ENCODE measurements at regions not wholly inside any gene's neighbourhood (a gene's known extent, or its start where the extent isn't known, plus 50 kb on each side); places are given as distances from the start of the nearest gene placed in this dataset.
A peak's percentile ranks its signal among the peaks of the same experiment; 100 is the strongest.
"Not testable (repeated sequence)": the region's sequence is repeated elsewhere in the genome, so short reads cannot be mapped to it uniquely, and the experiment has no call there.

GRCh38 chr10:29379208-29379607 is 90.3 kb downstream of the LYZL1 start:
- Histone ChIP-seq H3K4me3 (ENCODE audit: insufficient read depth, low read depth, low read length) (no peak overlapping the region), H2AK9ac (replicated peaks; ENCODE audit: low read depth, low read length, poor library complexity) (no peak overlapping the region), H3K23ac (ENCODE audit: low read depth, low read length) (no peak overlapping the region), H2AK5ac (ENCODE audit: low read depth, low read length) (no peak overlapping the region), H3K4me1 (ENCODE audit: control insufficient read depth, insufficient read depth, low read length) (peaks cover 3% of the 10 kb centered on the region; the same call in 1 of the 2 replicates), H3K4me2 (ENCODE audit: low read depth, low read length) (no peak overlapping the region; the same call in 1 of the 2 replicates), H4K5ac (ENCODE audit: low read depth, low read length) (no peak overlapping the region), H3K4ac (ENCODE audit: low read depth, low read length) (no peak overlapping the region), H2BK5ac (ENCODE audit: low read depth, low read length, poor library complexity, severe bottlenecking) (no peak overlapping the region), H3K36me3 (ENCODE audit: control insufficient read depth, insufficient read depth, low read length) (no peaks in the 10 kb centered on the region), H4K8ac (ENCODE audit: low read depth in 2 of 2, low read length in 2 of 2) (no peak overlapping the region), H3K14ac (replicated peaks; ENCODE audit: low read depth, low read length) (no peak overlapping the region), H4K20me1 (ENCODE audit: insufficient read depth, low read length) (no peaks in the 10 kb centered on the region), H3K27me3 (ENCODE audit: control insufficient read depth, insufficient read depth, low read length) (peaks cover 29% of the 10 kb centered on the region), H3K9me3 (ENCODE audit: control insufficient read depth, insufficient read depth, low read length) (peaks cover 3% of the 10 kb centered on the region; the same call in 1 of the 2 replicates), H3K9ac (ENCODE audit: low read depth, low read length) (no peak overlapping the region), H2BK120ac (ENCODE audit: low read depth, low read length) (no peak overlapping the region), H3K27ac (ENCODE audit: insufficient read depth, low read length) (no peak overlapping the region), H3K79me1 (ENCODE audit: low read depth in 1 of 2, low read length in 2 of 2) (no peaks in the 10 kb centered on the region), H3K9me1 (ENCODE audit: insufficient read depth, low read length) (no peaks in the 10 kb centered on the region; the same call in 1 of the 2 replicates), H2BK15ac (ENCODE audit: low read depth, low read length) (no peak overlapping the region), H4K91ac (ENCODE audit: insufficient read depth, low read depth, low read length) (no peak overlapping the region), H3K18ac (ENCODE audit: low read depth, low read length) (no peak overlapping the region), H2BK20ac (ENCODE audit: low read depth, low read length) (no peak overlapping the region), H3K56ac (ENCODE audit: extremely low read depth, insufficient read depth, low read length) (no peak overlapping the region), H2AFZ (replicated peaks; ENCODE audit: low read length, poor library complexity) (no peak overlapping the region)
- dilution Hi-C loops (cut with HindIII; ENCODE audit: low sequenced_read_pairs, unreplicated experiment) = no loop called here
- no CpG with 5 or more reads among the region's 4 CpGs for WGBS, 2 experiments (ENCODE audit: extremely low coverage in 2 of 2, insufficient read length in 1 of 2)
- TF ChIP-seq POLR2A (IDR thresholded peaks at IDR 0.05; ENCODE audit: low read depth, low read length) (no peak), SMC3 (IDR thresholded peaks at IDR 0.05; ENCODE audit: low read depth, low read length) (no peak), NFE2L2 (IDR thresholded peaks at IDR 0.05; ENCODE audit: low read depth, low read length) (no peak), RFX5 (IDR thresholded peaks at IDR 0.05; ENCODE audit: low read depth, low read length) (no peak), CHD1 (IDR thresholded peaks at IDR 0.05; ENCODE audit: low read depth, low read length) (no peak), BHLHE40 (IDR thresholded peaks at IDR 0.05; ENCODE audit: low read depth, low read length) (no peak), FOS (IDR thresholded peaks at IDR 0.05; ENCODE audit: low read depth, low read length) (no peak)
- intact Hi-C loops (cut with micrococcal nuclease) = no loop called here
- in situ Hi-C loops (cut with MboI; ENCODE audit: low sequenced_read_pairs) = no loop called here
- no TSS peak for BruUV-seq (replicated peaks)
- DNase-seq (peak; percentile 8), ATAC-seq (ENCODE audit: low read depth) (peak; percentile 53)
- CTCF ChIA-PET = interaction anchor here (1.0 kb wide), 1 partner anchor 10 kb away, joined by 3 read pairs; no protein-coding TSS in a partner anchor
- POLR2A ChIA-PET (ENCODE audit: unreplicated experiment) = no interaction called here

- Histone ChIP-seq H3K27me3 (ENCODE audit: control insufficient read depth, insufficient read depth, low read length) (peaks cover 31% of the 10 kb centered on the region), H3K27ac (ENCODE audit: insufficient read depth, low read length) (peak overlapping the region; percentile 37; the same call in 1 of the 2 replicates)
- H3K14ac ChIP-seq (replicated peaks; ENCODE audit: low read depth, low read length); H3K56ac ChIP-seq (ENCODE audit: extremely low read depth, insufficient read depth, low read length); CTCF ChIA-PET; H2BK5ac ChIP-seq (ENCODE audit: low read depth, low read length, poor library complexity, severe bottlenecking); H3K4me3 ChIP-seq (ENCODE audit: insufficient read depth, low read depth, low read length); H3K4me1 ChIP-seq (ENCODE audit: control insufficient read depth, insufficient read depth, low read length); intact Hi-C loops (cut with micrococcal nuclease); H3K4ac ChIP-seq (ENCODE audit: low read depth, low read length); H4K91ac ChIP-seq (ENCODE audit: insufficient read depth, low read depth, low read length); H3K9me3 ChIP-seq (ENCODE audit: control insufficient read depth, insufficient read depth, low read length); dilution Hi-C loops (cut with HindIII; ENCODE audit: low sequenced_read_pairs, unreplicated experiment); ATAC-seq (ENCODE audit: low read depth); H3K36me3 ChIP-seq (ENCODE audit: control insufficient read depth, insufficient read depth, low read length); H3K9me1 ChIP-seq (ENCODE audit: insufficient read depth, low read length); BruUV-seq (replicated peaks); H2AK5ac ChIP-seq (ENCODE audit: low read depth, low read length); POLR2A ChIA-PET (ENCODE audit: unreplicated experiment); H4K5ac ChIP-seq (ENCODE audit: low read depth, low read length); H3K18ac ChIP-seq (ENCODE audit: low read depth, low read length); in situ Hi-C loops (cut with MboI; ENCODE audit: low sequenced_read_pairs); H2BK120ac ChIP-seq (ENCODE audit: low read depth, low read length); H3K79me1 ChIP-seq (ENCODE audit: low read depth in 1 of 2, low read length in 2 of 2); H2AFZ ChIP-seq (replicated peaks; ENCODE audit: low read length, poor library complexity); H2BK15ac ChIP-seq (ENCODE audit: low read depth, low read length); H2AK9ac ChIP-seq (replicated peaks; ENCODE audit: low read depth, low read length, poor library complexity); H3K9ac ChIP-seq (ENCODE audit: low read depth, low read length); H4K20me1 ChIP-seq (ENCODE audit: insufficient read depth, low read length); DNase-seq; H2BK20ac ChIP-seq (ENCODE audit: low read depth, low read length); H3K23ac ChIP-seq (ENCODE audit: low read depth, low read length); H3K4me2 ChIP-seq (ENCODE audit: low read depth, low read length); H4K8ac ChIP-seq (ENCODE audit: low read depth in 2 of 2, low read length in 2 of 2): not testable (repeated sequence)
- WGBS, 2 experiments (ENCODE audit: extremely low coverage in 2 of 2, insufficient read length in 1 of 2) = no CpG with 5 or more reads among the region's 16 CpGs
Observed at GRCh38 chr10:29379777-29380598, 91.1 kb downstream of the LYZL1 start.

Data from IMR-90 (cell line).